ENCODE measurements at regions not wholly inside any gene's neighbourhood (a gene's known extent, or its start where the extent isn't known, plus 50 kb on each side); places are given as distances from the start of the nearest gene placed in this dataset.

- no peak for DNase-seq (ENCODE audit: low read depth, low spot score)
These were observed 193.8 kb upstream of the OSR1 start for GRCh38 chr2:19552270-19552669.

DNA sequence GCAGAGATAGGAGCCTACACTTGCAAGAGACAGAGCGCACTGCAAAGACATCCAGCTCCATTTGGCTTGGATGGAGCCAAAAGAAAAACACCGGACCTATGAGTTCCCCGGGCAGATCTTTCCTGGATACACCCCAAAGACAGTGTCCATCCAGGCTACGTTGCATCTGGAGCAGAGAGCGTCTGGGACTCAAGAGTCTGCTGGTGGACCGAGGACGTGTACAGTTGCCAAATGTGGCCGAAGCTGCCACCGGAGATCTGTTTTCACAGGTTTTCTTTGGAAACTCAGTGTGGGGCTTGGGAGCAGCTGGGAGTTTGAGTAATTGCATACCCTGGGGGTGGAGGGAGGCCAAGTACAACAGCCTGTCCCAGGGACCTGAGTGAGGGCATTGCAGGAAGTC is 192.3 kb upstream of the OSR1 start:
- DNase-seq (ENCODE audit: low read depth, low spot score): no peak

GRCh38 chr2:19549821-19550220 is 191.4 kb upstream of the OSR1 start:
- no peak for DNase-seq (ENCODE audit: low read depth, low spot score)

DNA sequence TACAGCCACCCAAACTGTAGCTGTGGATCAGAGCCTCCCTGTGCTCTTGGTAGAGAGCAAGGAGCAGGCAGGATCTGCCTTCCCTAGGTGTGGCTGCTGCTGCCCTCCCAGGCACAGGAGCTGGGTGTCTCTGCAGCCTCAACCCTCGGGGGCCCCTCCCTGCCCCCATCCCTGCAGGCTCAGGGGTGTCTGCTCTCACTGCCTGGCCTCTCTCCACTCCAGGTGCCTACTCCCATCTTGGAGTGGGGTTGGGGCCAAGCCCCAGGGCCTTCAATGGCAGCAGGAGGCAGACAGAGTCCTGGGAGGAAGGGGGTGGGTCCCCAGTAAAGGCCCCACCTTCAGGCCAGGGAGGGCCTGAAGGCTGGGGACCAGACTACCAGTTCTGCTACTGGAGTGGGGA is 189.7 kb upstream of the OSR1 start:
- no peak for DNase-seq (ENCODE audit: low read depth, low spot score)

DNA sequence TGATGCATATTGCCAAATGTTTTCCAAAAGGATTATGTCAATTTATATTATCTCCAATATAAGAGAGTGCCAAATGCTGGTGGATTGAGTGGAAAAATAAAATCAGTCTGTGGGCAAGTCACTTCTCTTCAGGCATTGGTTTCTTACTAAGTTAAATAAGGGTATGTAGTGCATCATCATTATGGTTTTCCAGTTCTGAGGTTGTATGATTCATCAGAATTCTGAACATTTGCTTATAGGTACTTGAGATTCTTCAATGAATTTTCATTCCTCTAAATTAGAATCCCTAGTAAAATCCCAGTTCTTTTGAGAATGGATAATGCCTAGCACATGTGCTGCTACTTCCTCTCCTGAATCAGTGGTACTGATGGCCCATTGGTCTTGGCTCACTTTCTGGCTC is 188.9 kb upstream of the OSR1 start:
- no peak for DNase-seq (ENCODE audit: low read depth, low spot score)

DNA sequence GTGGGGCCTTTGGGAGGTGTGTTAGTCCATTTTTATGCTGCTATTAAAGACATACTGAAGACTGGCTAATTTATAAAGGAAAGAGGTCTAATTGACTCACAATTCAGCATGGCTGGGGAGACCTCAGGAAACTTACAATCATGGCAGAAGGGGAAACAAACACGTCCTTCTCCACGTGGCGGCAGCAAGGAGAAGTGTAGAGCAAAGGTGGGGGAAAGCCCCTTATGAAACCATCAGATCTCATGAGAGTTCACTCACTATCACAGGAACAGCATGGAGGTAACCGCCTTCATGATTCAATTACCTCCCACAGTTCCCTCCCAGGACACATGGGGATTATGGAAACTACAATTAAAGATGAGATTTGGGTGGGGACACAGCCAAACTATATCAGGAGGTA is 187.1 kb upstream of the OSR1 start:
- DNase-seq (ENCODE audit: low read depth, low spot score): no peak

- DNase-seq (ENCODE audit: low read depth, low spot score): no peak
These were observed 185.4 kb upstream of the OSR1 start for GRCh38 chr2:19543663-19544383.

- DNase-seq (ENCODE audit: low read depth, low spot score): no peak
These were observed 184.6 kb upstream of the OSR1 start for GRCh38 chr2:19542796-19543662.

DNA sequence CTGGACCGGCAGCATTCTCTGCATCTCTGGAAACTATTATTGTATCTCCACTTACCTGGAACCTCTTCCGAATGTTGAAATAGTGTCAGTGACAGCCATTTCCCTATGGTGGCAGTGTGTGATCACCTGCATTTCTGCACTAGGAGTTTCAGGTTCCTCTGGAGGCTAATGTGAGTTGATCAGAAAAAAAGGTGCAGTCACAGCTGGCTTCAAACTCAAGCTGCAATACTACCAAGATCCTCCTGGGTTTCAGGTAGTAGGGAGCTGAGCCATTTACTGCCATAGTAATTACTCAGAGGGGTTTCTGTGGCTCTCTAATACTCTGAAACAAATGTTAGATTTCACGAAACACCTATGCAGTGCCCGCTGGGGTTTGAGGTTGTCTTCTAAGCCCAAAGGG is 183.5 kb upstream of the OSR1 start:
- no peak for DNase-seq (ENCODE audit: low read depth, low spot score)

GRCh38 chr2:19540739-19541525 is 182.5 kb upstream of the OSR1 start:
- DNase-seq (ENCODE audit: low read depth, low spot score): no peak

GRCh38 chr2:19538411-19538963 is 180.1 kb upstream of the OSR1 start:
- peak; percentile 26 for DNase-seq (ENCODE audit: low read depth, low spot score)

DNA sequence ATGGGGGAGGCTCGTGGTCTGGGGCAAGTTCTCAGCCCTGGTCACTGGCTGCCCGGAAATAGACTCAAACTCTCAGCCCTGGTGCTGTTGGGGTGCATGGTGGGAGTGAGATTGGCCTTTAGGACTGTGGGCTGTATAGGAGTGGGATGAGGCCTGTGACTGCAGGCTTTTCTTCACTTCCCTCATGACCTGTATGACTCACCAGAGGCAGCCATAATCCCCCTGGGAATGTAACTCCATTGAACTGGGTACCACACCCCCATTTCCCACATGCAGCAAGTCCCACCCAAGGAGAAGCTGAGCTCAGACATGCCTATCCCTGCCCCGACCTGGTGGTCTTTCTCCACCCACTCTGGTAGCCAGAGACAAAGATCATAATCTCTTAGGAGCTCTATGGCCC is 177.7 kb upstream of the OSR1 start:
- DNase-seq (ENCODE audit: low read depth, low spot score): no peak

GRCh38 chr2:19532547-19533196 is 174.2 kb upstream of the OSR1 start:
- no peak for DNase-seq (ENCODE audit: low read depth, low spot score)

GRCh38 chr2:19529677-19530076 is 171.3 kb upstream of the OSR1 start:
- DNase-seq (ENCODE audit: low read depth, low spot score): no peak

DNA sequence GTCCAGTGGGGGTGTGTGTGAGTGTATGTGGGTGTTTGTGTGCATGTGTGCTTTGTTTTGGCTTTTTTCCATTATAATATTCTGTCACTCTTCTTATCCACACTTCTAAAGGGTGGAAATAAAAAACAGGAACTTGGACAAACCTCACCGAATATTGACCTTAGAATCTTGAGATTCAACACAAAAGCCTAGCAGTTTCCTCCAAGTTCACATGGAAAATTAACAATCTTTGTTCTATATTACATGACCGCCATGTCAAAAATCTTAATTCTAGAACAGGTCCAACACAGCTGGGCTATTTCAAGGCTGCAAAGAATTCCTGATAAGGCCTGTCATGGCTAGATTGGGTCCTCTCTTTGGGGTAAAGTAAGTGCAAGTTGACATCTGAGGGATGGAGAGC is 169.3 kb upstream of the OSR1 start:
- no peak for DNase-seq (ENCODE audit: low read depth, low spot score)

- DNase-seq (ENCODE audit: low read depth, low spot score): no peak
These were observed 166.9 kb upstream of the OSR1 start for GRCh38 chr2:19525313-19525712.

GRCh38 chr2:19519045-19519444 is 160.6 kb upstream of the OSR1 start:
- DNase-seq (ENCODE audit: low read depth, low spot score): no peak

DNA sequence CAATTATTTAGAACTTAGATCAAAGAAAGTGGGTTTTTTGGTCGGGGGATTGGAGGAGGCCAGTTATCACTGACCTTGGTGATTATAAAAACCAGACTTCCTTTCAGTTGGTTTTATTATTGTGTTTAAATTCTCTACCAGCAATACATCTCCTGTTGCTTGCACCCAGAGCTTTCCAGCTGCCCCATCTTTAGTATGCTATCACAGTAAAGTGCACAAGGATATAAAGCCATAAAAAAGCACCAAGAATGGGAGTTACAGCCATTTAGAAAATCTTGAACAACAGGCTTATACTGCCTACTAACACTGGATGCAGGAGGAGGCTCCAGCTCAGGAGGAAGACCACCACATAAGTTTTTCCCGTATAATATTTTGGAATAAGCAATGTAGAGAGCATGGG is 148.7 kb upstream of the OSR1 start:
- DNase-seq (ENCODE audit: low read depth, low spot score): no peak

DNA sequence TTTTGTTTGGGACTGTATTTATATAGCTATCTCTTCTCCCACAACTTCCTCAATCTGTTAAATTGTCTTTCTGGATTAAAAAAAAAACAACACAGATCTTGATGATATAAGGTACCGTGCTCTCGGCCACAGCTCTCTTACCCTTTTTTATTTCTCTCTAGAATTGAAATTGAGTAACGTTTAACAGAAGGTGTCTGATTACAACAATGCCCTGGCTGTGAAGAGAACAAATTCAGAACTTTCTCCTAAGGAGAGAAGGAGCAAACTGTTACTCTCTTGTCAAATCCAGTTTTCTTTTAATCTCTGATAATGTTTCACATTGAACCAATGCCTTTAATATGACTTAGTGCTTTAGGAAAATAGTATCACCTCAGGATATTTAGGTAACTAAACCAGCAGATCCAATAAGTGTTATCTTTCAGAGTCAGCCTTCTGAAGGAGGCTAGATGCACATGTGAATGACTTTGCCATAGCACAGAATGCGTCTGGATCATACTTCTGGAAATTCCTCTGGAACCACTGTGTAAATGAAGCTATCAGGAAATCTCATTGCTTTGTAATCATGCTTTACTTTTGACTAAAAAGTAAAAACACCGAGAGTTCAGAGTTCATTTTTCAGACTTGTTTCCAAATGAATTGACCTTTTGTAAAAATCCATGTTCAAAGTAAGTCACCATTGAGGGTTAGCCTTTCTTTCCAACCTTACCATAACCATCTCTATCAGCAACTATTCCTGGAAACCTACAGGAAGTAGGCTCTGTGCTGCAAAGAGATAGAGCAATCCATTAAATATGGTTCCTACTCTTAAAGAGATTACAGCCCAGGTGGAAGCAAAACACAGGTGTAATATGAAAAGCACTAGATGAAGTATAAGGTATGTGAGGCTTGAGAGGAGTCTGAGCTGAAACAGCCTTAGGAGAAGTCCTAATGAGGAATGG is 147.0 kb upstream of the OSR1 start:
- DNase-seq (ENCODE audit: low read depth, low spot score): no peak
